GM21528 (cell line): ENCODE measurements at regions not wholly inside any gene's neighbourhood (a gene's known extent, or its start where the extent isn't known, plus 50 kb on each side); places are given as distances from the start of the nearest gene placed in this dataset.

Experiments
- ATAC-seq: cut with Tn5 transposase; IDR thresholded peaks from one replicate; pipeline ENCODE4 v1.9.1; 2021; ENCODE audit warnings: mild to moderate bottlenecking, moderate library complexity; ENCODE audit not compliant: unreplicated experiment, low FRiP score

- no peak for ATAC-seq
These were observed 328.1 kb upstream of the RGMA start for GRCh38 chr15:93417156-93417555.

DNA sequence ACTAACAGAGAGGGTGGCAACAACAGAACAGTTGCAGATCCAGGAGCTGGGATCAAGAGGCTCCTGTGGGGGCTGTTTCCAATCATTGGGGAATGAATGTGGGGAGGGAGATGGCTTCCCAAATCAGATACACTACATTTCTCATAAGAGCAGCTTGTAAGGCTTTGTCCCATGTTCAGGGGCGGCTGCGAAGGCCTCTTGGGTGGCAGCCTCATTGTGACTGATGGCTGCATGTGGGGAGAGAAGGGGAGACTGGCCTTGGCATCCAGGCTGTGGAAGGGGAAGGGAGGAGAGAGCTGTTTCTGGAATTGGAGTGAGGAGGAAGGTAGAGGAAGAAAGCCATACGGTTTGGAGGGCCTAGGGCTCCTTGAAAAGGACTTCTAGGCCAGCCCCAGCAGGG, 326.6 kb upstream of the RGMA start:
- ATAC-seq: no peak

DNA sequence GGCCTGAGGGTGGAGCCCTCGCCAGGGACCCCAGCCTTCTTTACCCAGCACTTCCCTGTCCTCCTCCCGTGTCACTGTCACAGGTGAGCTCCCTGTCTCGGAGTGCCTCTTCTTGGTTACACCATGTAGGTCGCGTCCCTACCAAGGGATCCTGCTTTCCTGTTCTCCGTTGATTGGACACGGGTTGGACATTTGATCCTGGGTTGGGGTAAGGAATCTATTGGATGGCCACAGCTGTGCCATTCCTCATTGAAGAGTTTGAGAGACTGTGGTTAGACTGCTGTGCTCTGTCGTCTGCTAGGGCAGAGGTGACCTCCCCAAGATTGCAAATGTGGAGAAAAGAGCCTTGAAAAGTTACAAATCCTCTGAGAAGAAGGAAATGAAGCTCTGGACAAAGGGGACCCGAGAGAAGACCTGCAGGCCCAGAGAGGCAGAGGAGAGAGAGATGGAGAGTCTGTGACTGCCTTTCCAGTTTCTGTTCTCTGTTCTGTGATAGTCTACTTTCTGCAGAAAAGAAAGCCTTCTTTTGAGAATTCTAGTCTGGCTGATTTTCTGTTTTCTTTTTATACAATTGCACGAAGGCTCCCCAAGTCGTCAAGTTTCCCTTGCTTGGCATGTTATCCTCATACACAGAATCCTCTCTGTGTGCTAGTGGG, 325.7 kb upstream of the RGMA start:
- ATAC-seq: no peak

DNA sequence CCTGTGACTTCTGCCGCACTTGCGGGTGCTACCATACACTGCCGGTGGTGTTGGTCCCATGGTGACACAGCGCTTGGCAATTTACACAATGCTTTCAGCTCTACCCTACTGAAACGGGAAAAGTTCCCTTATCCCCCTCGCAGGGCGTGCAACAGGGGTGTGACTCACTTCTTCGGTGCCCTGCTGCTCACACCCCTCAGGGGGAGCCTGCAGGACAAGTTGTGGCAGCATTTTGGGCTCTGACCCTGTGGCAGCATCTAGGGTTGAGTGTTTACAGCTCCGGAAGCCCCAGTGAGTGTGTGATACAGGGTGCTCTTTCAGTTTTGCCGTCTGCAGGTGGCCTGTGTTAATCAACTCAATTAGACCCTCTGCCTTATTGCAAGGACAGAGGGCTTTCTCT, 324.7 kb upstream of the RGMA start:
- ATAC-seq: no peak

DNA sequence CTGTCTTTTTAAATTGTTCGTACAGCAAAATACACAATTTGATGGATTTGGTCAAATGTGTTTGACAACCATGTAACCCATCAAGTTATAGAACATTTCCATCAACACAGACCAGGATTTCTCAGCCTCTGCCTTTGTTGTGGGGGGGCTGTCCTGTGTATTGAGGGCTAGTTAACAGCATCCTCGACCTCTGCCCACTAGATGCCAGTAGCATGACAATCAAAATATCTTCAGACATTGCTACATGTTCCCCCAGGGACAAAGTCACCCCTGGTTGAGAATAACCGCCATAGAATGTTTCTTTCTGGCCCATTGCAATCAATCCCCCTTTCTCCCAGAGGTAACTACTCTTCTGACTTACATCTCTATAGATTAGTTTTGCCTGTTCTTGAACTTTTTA, 310.1 kb upstream of the RGMA start:
- ATAC-seq: no peak

DNA sequence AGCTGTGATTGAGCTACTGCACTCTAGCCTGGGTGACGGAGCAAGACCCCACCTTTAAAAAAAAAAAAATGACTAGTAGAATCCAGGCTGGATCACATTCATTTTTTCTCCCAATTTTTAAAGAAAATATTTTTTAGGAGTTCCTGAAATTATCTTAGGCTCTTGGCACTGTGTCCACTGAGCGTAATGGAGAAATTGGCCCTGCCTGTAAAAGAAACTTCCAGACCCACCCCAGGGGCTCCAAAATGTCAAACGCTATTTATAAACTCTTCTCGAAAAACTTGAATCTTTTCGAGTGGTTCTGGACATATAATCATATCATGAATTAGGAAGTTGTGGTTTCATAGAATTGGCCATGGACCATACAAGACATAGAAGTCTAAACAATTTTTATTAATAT, 300.2 kb upstream of the RGMA start:
- no peak for ATAC-seq

- no peak for ATAC-seq
These were observed 295.9 kb upstream of the RGMA start for GRCh38 chr15:93384886-93385285.

GRCh38 chr15:93382200-93382820, 293.3 kb upstream of the RGMA start:
- no peak for ATAC-seq

DNA sequence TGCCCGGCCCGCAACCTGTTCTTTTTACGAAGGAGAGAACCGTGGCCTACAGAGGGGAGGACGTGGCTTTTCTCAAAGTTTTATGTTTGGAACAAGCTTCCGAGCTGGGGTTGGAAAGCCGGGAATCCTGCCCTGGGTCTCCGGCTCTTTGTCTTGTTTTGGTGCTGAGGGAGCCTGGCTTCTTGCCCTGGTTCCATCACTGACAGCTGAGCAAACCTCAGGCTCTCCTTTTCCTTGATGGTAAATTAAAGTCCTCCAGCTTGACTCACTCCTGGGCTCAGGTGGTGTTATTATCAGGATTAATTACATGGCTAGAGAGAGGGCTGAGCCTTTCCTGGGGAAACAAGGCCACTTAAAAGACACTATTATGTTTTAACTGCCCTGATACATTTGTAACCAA, 289.5 kb upstream of the RGMA start:
- no peak for ATAC-seq

DNA sequence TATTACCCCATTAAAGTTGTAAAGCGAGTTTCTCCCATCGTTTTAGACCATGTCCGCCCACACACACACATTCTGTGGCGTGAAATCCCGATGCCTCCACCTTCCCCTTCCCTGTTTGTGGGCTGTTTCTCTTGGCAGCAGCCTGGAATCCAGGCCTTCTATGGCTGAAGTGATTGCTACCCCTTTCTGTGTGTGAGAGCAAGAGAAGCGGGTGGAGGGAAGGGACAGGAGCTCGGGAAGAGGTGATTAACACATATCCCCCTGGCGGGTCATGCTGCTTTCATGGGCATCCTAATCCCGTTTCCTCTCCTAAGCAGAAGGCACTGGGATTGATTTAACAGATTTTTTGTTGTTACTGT, 283.8 kb upstream of the RGMA start:
- no peak for ATAC-seq

DNA sequence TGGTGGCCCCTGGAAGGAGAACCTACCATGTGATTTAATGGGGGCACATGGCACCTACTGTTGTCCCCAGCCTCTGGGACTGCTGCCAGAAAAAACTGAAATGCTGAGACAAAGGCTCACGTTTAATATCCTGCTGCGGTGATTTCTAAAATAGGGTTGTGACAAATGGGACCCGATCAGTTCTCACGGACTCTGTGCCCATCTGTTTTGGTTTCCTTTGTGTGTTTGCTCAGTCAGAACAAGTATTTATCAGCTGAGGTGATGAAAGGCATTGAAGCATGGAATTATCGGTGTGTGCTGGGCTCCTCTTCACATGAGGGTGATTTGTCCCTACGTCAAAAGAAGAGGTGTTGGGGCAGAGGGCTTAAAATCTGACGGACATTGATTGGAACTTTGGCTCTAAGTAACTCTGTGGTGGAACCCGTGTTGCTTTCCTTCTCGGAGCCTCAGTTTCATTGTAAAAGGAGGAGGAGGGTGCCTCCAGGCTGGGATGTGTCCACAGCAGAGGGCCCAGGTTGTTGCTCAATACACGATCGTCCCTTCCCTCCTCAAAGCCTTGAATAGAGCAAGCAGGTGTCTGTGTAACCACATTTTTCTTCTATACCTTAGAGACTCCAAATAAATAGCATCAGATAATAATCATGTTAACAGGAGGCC, 283.3 kb upstream of the RGMA start:
- ATAC-seq: no peak

GRCh38 chr15:93366387-93367100, 277.5 kb upstream of the RGMA start:
- no peak for ATAC-seq

GRCh38 chr15:93362821-93363220, 273.8 kb upstream of the RGMA start:
- ATAC-seq: no peak

DNA sequence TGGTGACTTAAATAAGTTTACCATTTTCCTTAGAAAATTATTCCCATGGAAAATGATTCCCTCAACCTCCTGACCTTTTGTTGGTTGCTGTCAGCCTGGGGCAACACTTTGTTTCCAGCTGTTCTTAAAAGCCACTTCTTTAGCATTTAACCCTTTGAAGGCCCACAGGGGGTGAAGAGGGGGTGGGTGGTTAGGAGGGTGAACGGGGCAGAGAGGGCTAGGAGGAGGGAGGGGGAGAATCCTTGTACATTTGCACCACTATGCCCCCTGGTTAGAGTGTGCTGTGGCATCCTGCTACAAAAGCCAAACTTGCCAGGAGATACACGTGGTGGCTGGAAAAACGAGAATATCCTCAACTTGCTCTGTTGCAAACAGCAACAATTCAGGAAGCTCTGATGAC, 273.2 kb upstream of the RGMA start:
- no peak for ATAC-seq

DNA sequence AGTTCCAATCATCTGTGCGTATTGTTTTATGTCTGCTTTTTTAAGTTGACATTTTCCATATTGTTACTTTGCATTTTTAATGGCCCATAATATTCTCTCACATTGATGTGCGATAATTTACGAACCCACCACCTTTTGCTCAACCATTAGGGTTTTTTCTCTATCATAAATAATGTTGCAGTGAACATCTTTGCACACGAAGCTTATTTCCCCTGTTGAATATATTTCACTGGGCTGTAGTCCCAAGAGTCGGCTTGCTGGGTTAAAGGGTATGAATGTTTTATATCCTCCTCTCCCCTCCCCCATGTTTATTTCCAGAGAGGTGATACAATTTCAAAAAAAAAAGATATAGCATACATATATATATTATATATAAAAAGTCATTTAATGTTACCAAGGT, 272.7 kb upstream of the RGMA start:
- no peak for ATAC-seq

DNA sequence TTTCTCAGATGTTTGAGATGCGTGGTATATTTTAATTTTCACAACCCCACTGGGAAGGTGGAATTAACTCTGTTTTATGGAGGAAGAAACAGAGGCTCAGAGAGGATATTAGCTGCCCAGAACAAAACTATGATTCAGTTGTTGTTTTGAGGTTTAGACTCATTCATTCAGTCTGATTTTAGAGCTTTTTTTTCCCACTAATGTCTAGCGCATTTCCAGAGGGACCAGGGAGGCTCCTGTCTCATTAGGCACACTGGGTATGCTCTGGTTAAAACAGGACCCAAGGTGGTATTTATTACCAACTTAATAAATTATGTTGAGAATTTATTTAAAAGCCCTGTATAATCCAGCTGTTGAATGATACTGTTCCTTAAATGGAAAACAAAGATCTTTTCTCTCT, 272.0 kb upstream of the RGMA start:
- no peak for ATAC-seq

DNA sequence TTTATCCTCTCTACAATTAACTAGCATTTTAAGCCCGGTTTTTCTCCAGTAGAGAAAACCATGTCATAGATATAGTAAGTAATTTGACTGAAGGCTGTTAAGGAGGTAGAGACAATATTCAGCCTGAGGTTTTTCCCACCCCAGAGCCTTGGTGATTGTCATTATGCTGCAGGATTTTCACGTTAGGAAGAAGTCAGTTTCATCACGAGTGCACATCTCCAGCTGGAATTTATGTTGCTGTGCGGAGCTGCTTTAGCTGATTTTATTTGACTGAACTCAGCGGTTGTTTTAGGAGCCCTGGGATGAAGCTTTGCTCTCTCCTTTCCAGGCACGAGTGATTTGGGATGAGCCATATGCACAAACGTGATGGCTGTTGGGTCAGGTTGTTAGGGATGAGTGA, 271.3 kb upstream of the RGMA start:
- no peak for ATAC-seq

DNA sequence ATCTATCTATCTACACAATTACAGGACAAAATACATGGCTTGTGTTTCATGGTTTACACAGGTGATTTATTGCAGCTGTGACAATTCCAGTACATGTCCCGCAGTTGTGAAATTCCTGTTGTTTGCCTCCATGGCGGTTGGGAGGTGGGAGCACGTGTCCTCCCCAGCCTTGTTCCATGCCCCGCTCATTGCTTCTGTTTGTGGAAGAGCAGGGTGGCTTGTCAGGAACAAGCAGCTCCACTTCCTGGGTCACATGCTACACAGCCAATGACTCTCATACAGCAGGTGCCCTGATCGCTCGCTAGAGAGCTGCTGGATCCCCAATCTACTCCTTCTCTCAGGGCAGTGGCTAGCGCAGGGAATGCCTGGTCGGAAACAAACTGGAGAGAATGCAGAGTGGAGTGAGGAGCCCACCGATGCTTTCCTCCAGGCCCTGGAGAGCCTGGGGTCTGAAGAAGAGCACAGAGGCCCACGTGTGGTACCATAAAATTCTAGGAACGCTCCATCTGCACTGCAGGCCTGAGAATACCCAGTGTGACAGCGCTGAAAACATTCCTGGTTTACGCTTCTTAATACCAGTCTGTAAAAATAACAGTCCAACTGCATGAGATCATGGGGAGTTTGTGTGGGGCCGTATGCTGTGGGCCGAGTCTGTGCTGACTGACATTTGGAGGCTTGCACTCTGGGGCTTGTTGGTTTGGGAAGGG, 270.6 kb upstream of the RGMA start:
- no peak for ATAC-seq

DNA sequence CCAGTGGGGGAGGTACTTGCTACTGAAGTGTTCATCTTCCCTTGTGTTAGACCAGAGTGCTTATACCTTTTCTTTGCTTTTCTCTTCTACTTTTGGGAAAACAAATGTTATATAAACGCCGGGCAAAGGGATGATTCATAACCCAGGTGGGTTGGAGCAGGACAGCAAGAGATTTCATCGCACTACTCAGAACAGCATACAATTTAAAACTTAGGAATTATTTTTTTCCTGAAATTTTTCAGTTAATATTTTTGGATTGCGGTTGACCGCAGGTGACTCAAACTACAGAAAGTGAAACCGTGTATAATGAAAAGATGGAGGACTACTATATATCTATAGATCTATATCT, 270.0 kb upstream of the RGMA start:
- ATAC-seq: no peak

DNA sequence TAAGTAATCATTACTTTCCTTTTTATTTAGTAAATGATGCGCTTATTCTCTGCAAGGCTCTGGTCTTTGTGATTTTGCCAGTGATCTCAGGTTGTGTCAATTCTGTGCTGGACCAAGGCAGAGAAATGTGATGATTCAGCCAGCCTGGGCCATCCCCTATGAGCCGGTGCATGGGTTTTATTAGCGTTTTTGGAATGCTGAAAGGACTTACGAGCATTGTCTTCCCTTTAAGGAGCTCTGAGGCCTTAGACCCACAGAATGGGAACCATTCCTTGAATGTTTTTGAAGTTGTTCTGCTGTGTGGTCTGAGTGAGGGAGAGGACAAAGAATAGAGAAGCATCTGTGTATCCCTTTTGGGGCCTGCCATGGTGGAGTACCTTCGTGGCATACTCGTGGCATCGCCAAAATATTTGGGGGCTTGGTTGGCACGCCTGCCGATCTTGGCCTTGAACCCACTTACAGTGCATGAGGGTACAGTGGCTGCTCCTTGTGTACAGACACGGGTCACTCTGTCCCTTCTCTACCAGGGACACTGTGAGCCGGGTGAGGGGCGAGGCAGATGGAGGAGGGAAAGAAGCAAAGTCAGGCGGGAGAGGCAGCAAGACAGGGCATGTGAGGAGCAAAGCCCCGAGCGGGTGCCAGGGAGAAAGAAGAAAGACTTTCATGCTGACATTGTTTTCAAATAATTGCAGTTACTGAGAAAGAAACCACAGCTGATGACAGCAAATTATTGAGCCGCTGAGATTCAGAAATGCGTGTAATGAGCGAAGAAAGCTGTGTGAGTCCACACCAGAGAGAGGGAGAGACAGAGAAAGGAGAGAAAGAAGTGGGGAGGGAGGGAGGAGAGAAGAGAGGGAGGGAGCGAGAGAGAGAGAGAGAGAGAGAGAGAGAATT, 269.4 kb upstream of the RGMA start:
- ATAC-seq: no peak
